ENCODE measurements at regions not wholly inside any gene's neighbourhood (a gene's known extent, or its start where the extent isn't known, plus 50 kb on each side); places are given as distances from the start of the nearest gene placed in this dataset.

GRCh38 chr4:181140037-181140603 lies 1103.1 kb upstream of the TENM3 start:
- H2AFZ ChIP-seq (ENCODE audit: low read depth, low read length): no peak overlapping the region
- H4K20me1 ChIP-seq (ENCODE audit: insufficient read depth, low read length): no peaks in the 10 kb centered on the region
- no peaks in the 10 kb centered on the region for H3K9me3 ChIP-seq (ENCODE audit: insufficient read depth, low read length, severe bottlenecking)
- H3K4me1 ChIP-seq (ENCODE audit: insufficient read depth, low read length): no peaks in the 10 kb centered on the region
- no peak for ATAC-seq (ENCODE audit: insufficient read depth, low read depth)
- no peaks in the 10 kb centered on the region for H3K79me2 ChIP-seq (ENCODE audit: insufficient read depth, low read length)
- DNase-seq: no peak
- no peak overlapping the region for H3K4me3 ChIP-seq (ENCODE audit: low read depth in 1 of 2, low read length in 2 of 2)
- no peak overlapping the region for H3K27ac ChIP-seq (ENCODE audit: low read length)
- TF ChIP-seq, protein P1, sequence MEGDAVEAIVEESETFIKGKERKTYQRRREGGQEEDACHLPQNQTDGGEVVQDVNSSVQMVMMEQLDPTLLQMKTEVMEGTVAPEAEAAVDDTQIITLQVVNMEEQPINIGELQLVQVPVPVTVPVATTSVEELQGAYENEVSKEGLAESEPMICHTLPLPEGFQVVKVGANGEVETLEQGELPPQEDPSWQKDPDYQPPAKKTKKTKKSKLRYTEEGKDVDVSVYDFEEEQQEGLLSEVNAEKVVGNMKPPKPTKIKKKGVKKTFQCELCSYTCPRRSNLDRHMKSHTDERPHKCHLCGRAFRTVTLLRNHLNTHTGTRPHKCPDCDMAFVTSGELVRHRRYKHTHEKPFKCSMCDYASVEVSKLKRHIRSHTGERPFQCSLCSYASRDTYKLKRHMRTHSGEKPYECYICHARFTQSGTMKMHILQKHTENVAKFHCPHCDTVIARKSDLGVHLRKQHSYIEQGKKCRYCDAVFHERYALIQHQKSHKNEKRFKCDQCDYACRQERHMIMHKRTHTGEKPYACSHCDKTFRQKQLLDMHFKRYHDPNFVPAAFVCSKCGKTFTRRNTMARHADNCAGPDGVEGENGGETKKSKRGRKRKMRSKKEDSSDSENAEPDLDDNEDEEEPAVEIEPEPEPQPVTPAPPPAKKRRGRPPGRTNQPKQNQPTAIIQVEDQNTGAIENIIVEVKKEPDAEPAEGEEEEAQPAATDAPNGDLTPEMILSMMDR (IDR thresholded peaks at IDR 0.05; ENCODE audit: borderline replicate concordance, extremely low read depth, low read length, poor library complexity, severe bottlenecking): no peak
- no peak for TF ChIP-seq EZH2 (IDR thresholded peaks at IDR 0.05; ENCODE audit: borderline replicate concordance, low read depth, low read length, severe bottlenecking)
- H3K9ac ChIP-seq (ENCODE audit: low read depth, low read length): no peak overlapping the region
- H3K27me3 ChIP-seq (ENCODE audit: insufficient read depth, low read length, poor library complexity): no peaks in the 10 kb centered on the region
- no peaks in the 10 kb centered on the region for H3K36me3 ChIP-seq (ENCODE audit: insufficient read depth, low read length)
- H3K4me2 ChIP-seq (ENCODE audit: insufficient read depth, low read length): no peak overlapping the region

DNA sequence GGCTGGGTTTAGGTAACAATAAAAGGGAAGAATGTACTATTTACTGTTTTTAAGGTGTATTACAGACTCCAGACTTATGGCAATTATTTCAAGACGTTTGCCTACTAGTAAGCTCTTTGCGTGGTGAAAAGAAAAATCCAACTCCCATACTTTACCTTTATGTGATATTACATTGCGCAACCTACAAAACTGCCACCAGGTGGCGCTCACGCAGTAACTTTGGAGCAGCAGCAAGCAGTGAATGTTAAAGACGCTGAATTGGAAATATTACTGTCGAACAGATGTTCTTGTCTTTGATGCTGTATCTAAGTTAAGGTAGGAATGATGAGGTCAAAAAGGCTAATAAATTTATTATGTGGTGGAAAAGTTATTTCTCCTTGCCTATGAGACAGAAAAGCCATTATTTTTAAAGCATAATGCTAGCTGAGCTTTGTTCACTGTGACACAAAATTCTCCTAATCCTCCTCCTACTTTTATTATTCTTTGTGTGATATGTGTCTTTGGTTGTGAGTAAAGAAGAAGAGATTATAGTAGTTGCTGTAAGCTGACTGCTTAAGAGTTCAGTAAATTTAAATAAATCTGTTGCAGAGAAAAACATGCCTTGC lies 1099.8 kb upstream of the TENM3 start:
- Histone ChIP-seq H3K36me3 (ENCODE audit: insufficient read depth, low read length) (no peaks in the 10 kb centered on the region), H3K9me3 (ENCODE audit: insufficient read depth, low read length, severe bottlenecking) (no peaks in the 10 kb centered on the region), H3K4me1 (ENCODE audit: insufficient read depth, low read length) (no peaks in the 10 kb centered on the region), H3K27me3 (ENCODE audit: insufficient read depth, low read length, poor library complexity) (no peaks in the 10 kb centered on the region), H3K27ac (ENCODE audit: low read length) (no peak overlapping the region), H3K4me2 (ENCODE audit: insufficient read depth, low read length) (no peak overlapping the region), H3K9ac (ENCODE audit: low read depth, low read length) (no peak overlapping the region), H4K20me1 (ENCODE audit: insufficient read depth, low read length) (no peaks in the 10 kb centered on the region), H3K4me3 (ENCODE audit: low read depth in 1 of 2, low read length in 2 of 2) (no peak overlapping the region), H2AFZ (ENCODE audit: low read depth, low read length) (no peak overlapping the region), H3K79me2 (ENCODE audit: insufficient read depth, low read length) (no peaks in the 10 kb centered on the region)
- DNase-seq: peak; percentile 65
- TF ChIP-seq, protein P1 (IDR thresholded peaks at IDR 0.05; ENCODE audit: borderline replicate concordance, extremely low read depth, low read length, poor library complexity, severe bottlenecking): peak; percentile 89
- TF ChIP-seq EZH2 (IDR thresholded peaks at IDR 0.05; ENCODE audit: borderline replicate concordance, low read depth, low read length, severe bottlenecking): no peak
- peak; percentile 79 for ATAC-seq (ENCODE audit: insufficient read depth, low read depth)

DNA sequence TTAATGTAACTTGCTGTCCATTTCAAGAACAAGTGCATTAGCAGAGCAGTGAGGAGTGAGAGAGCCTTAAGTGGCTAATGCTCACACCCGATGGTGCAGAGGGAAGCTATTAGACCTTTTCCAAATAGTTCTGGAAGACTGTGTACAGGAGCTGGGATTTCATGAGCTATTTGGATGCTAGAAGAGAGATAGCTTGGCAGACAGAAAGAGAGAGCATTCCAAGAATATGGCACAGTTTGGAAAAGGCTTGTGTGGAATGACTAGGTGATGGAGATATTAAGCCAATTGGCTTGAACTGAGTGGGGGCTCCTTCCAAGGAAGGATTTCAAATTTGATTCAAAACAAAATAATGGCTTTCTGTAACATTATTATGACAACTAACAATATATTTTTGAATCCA lies 1097.2 kb upstream of the TENM3 start:
- TF ChIP-seq EZH2 (IDR thresholded peaks at IDR 0.05; ENCODE audit: borderline replicate concordance, low read depth, low read length, severe bottlenecking): no peak
- TF ChIP-seq, protein P1 (IDR thresholded peaks at IDR 0.05; ENCODE audit: borderline replicate concordance, extremely low read depth, low read length, poor library complexity, severe bottlenecking): no peak
- Histone ChIP-seq H2AFZ (ENCODE audit: low read depth, low read length) (no peak overlapping the region), H4K20me1 (ENCODE audit: insufficient read depth, low read length) (no peaks in the 10 kb centered on the region), H3K79me2 (ENCODE audit: insufficient read depth, low read length) (no peaks in the 10 kb centered on the region), H3K4me3 (ENCODE audit: low read depth in 1 of 2, low read length in 2 of 2) (no peak overlapping the region), H3K9ac (ENCODE audit: low read depth, low read length) (no peak overlapping the region), H3K9me3 (ENCODE audit: insufficient read depth, low read length, severe bottlenecking) (no peaks in the 10 kb centered on the region), H3K27me3 (ENCODE audit: insufficient read depth, low read length, poor library complexity) (no peaks in the 10 kb centered on the region), H3K4me2 (ENCODE audit: insufficient read depth, low read length) (no peak overlapping the region), H3K4me1 (ENCODE audit: insufficient read depth, low read length) (no peaks in the 10 kb centered on the region), H3K27ac (ENCODE audit: low read length) (no peak overlapping the region), H3K36me3 (ENCODE audit: insufficient read depth, low read length) (no peaks in the 10 kb centered on the region)
- DNase-seq (no peak), ATAC-seq (ENCODE audit: insufficient read depth, low read depth) (no peak)
